GM21381 (cell line): ENCODE measurements at regions not wholly inside any gene's neighbourhood (a gene's known extent, or its start where the extent isn't known, plus 50 kb on each side); places are given as distances from the start of the nearest gene placed in this dataset.
A peak's percentile ranks its signal among the peaks of the same experiment; 100 is the strongest.
"Not testable (repeated sequence)": the region's sequence is repeated elsewhere in the genome, so short reads cannot be mapped to it uniquely, and the experiment has no call there.

ENCODE experiments used
- ATAC-seq: cut with Tn5 transposase; IDR thresholded peaks from one replicate; pipeline ENCODE4 v1.9.1; 2021; ENCODE audit warnings: mild to moderate bottlenecking, moderate library complexity; ENCODE audit not compliant: unreplicated experiment

GRCh38 chr6:113246186-113246585 lies 611.0 kb upstream of the MARCKS start:
- no peak for ATAC-seq

DNA sequence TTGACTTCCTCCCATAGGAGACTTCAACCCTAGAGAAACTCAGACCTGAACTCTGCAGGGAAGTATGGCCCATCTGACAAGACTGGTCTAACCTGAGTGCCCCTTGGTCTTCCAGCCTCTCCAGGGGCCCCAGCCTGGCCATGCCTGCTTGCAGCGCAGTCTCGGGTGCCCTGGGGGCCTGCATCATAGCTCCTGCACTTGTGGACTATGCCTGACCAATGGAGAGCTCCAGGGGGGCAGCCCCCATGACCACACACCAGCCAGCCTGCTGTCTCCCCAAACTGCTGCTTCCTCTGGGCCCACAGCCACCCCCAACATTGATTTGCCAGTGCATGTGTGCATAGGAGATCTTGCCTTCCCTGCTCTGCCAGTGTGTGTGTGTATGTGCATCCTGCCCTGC lies 608.6 kb upstream of the MARCKS start:
- ATAC-seq, result no peak

DNA sequence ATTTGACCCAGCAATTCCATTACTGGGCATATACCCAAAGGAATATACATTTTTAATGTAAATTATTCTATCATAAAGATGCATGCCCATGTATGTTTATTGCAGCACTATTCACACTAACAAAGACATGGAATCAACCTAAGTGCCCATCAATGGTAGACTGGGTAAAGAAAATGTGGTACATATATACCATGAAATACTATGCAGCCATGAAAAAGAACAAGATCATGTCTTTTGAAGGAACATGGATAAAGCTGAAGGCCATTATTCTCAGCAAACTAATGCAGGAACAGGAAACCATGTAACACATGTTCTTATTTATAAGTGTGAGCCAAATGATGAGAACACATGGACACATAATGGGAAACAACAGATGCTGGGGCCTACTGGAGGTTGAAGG lies 603.0 kb upstream of the MARCKS start:
- ATAC-seq, result not testable (repeated sequence)

- no peak for ATAC-seq
These were observed 598.4 kb upstream of the MARCKS start for GRCh38 chr6:113258771-113259170.

DNA sequence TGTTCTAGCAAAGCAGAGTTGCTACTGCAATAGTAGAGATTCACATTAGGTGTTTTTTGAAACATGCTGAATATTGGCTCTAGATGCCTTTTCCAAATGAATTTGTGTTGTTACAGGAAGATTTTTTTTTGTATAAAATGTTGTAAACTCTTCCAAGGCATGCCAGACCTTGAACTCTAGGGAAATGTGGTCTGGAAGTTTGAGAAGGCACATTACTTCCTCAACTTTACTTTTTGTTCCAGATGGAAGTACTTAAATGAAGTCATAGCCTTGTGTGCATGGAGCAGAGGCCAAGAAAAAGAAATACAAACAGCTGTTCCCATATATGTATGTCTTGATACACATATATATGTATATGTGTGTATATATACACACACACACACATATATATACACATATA lies 585.7 kb upstream of the MARCKS start:
- ATAC-seq, result no peak

DNA sequence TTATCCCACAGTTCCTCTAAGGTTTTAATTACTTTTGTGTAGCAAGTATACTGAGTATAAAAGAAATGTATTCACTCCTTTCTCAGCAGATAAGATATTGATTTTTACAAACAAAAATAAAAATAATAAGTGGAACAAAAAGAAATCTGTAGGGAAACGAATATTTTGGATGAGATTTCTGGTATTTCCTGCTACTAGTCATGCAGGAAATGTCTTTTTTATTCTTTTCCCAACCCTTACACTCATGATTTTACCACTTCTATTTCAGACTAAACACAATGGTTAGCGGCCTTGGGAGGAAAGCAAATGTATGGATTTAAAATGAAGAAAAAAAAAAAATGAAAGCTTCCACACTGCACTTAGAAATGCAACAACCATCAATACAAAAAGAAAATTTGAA lies 580.5 kb upstream of the MARCKS start:
- ATAC-seq, result no peak

- no peak for ATAC-seq
These were observed 580.0 kb upstream of the MARCKS start for GRCh38 chr6:113277111-113277510.

- ATAC-seq, result no peak
These were observed 576.1 kb upstream of the MARCKS start for GRCh38 chr6:113281014-113281413.

DNA sequence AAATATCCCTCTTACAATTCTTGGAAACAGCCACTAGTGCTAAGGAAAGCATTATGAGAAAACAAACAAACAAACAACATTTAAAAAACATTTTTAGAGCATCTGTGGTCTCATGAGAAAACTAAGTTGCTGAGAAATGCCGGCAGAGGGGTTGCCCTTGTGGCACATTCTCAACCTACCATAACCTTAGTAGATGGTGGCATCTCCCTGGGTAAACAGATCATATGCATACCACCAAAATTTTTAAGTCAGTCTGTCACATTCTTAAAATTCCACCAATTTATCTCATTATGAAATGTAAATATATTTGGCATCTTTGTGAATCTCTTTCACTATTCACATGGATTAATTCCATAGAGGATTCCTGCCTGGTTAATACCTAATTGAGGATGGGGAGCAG lies 575.7 kb upstream of the MARCKS start:
- no peak for ATAC-seq

DNA sequence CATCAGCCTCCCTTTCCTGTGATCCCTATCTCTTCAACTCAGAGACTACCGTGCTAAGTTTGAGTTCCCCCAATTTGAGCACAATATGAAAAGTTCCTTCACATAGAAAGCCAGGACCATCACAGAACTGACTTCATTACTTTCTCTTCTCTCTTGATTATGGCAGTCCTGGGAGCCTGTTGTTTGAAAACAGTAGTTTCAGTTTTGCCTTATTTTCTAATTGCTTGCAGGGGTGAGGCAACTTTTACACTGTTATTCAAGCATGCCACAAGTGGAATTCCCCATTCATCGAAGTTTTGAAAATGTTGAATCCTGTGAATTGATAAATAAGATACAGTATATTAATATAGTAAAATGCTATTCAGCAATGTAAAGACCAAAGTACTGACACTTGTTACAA lies 569.7 kb upstream of the MARCKS start:
- peak; percentile 62 for ATAC-seq

DNA sequence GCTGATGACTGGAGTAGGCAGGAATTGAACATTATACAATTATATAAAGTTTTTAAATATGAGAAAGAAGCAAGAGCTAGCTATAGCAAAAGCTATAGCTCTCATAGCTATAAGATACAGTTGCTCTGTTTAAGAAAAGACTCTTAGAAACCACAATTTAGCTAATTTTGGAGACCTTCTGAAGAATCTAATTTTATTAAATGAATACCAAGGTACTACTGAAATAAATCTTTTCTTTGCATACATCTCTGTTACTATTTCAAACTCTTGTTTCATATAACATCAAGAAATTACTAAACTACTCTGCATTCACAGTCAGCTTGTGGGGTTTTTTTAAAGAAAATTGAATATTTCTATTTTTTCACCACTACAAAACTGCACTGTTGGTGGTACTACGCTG lies 568.7 kb upstream of the MARCKS start:
- ATAC-seq, result no peak

GRCh38 chr6:113289166-113289565 lies 568.0 kb upstream of the MARCKS start:
- no peak for ATAC-seq

GRCh38 chr6:113290684-113291083 lies 566.5 kb upstream of the MARCKS start:
- no peak for ATAC-seq

DNA sequence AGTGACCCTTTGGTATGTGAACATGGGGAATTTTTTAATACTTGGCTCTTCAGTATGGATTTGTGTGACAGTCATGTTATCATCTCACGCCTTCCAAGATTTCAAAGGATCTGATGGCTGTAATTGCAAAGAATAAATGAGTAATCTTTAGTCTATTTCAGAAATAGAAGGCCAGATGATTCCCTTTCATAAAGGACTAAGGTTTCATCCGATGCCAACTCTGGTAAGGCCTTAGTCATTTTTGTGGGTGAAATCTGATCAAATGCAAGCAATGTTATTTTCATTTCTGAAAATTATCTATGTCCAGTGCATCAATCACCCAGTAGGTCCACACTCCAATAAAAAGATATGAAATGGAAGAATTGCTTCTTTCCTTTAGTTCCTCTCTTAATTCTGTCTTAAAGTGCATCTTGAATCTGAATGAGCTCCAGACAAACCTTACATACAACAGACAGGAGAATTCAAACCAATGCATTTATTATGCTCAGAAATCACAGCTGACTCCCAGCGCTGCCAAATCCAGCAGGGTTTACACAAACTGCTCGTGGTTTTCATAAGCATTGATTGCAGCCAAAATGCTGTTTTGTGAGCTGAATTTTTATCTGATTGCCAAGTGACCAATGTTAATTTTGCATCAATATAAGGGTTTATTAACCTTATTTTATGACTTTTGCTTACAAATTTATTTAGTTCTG lies 565.2 kb upstream of the MARCKS start:
- no peak for ATAC-seq

DNA sequence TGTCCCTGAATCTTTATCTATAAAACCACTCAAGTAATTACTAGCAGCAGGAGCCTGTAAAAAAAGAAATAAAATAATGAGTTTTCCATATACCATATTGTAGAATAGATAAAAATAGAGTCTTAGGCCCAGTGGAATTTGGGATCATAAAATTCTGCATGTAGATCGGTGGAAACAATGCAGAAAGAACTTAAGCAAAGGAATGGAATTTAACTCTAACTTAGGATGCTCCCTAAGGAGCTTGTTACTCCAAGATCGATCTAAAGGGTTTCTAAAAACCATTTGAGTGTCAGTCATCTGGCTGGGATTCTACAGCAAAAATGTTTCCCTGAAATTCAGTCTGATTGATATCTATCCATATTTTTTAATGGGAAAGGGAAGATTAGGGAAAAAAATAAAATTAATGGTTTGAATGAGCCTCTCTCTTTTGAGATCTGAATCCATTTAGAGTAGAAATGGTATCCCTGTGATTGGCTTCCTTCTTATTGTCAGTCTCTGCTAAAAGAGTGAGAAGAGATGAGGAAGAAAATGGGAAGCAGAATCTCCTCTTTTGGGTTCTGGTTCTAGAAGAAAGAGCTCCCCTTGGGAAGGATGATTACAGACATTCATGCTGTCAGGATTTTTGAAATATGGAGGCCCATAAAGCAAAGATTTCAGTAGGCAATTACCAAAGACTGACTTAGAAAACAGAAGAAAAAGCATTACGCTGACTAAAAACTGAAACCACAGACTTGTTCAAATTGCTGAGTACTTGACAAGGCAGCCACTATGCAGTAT lies 564.3 kb upstream of the MARCKS start:
- ATAC-seq, result peak; percentile 83

GRCh38 chr6:113293423-113293740 lies 563.8 kb upstream of the MARCKS start:
- no peak for ATAC-seq

DNA sequence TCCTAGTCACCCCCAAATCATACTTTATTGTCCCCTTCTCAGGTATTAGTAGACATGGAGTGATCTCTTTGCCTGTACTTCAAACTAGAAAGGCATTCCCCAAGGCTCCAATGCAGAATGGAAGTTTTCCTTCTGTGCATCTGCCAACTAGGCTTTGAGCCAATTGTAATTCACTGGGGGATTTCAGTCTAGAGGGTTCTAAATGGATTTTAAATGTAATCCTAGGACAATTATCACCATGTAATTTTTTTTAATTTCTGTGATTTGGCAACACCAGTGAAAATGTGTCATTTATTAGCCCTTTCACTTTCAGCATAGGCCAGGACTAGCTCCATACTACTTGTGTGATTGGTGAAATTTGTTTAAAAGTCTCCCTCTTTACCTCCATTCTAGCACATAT lies 557.6 kb upstream of the MARCKS start:
- no peak for ATAC-seq

- ATAC-seq, result no peak
These were observed 555.5 kb upstream of the MARCKS start for GRCh38 chr6:113301651-113302050.

DNA sequence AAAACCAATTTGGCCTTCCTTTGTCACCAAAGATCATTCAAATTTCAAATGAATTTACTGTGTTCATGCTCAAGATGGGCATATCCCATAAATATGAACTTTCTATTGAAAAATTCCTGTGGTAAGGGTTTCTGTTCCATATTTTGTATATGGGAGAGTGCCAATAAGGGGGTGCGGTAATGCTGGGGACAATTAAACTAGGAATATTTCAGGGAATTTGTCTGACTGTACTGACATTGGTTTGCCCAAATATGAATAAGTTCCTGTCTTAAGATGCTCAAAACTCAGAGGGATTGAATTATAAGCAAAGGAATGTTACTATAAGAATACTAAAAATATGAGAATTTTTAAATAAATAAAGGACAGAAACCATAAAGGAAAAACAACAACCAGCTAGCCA lies 553.0 kb upstream of the MARCKS start:
- ATAC-seq, result no peak

DNA sequence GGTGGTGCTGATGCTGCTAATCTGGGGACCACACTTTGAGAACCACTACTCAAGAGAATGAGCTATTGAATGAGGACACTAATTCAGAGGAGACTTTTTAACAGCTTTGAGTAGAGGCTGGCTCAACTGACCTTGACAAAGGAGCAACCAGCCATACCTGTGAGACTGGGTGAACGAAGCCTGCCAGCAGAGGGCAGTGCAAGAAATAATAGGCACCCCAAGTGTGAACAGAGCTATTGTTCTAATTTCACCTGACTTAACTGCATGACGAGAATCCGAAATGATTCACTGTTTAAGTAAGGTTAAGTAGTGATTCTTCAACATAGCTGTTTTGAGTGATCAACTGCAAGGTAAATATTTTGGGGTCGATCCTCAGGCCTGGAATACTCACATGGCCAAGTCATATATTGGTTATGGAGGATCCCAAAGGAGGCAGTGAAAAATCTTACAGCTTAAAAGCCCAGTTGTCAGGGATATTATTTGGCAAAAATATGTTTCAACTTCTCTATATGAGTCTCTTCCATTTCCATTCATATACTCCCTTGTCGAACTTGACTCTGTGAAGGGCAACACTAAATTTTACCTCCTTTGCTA lies 550.5 kb upstream of the MARCKS start:
- peak; percentile 97 for ATAC-seq

DNA sequence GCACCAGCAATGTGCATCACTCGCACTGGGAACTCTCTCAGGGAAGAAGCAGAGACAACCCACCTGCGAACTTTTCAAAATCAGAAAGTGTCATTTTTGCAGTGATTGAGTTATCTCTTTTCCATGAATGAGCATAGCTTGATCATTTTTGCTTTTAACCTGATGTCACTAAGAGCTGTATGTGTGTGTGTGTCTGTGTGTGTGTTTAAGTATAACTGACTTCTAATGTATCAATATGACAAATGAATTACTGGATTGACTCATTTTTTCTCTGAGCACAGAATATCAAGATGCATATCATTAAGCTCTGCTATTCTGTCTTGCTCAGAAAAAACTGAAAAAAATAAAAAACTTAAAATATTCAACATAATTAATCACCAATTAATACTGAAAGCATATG lies 548.9 kb upstream of the MARCKS start:
- ATAC-seq, result no peak

GRCh38 chr6:113313841-113314240 lies 543.3 kb upstream of the MARCKS start:
- ATAC-seq, result no peak
